ENCODE measurements at regions not wholly inside any gene's neighbourhood (a gene's known extent, or its start where the extent isn't known, plus 50 kb on each side); places are given as distances from the start of the nearest gene placed in this dataset.

- no peak for DNase-seq (ENCODE audit: low spot score)
- in situ Hi-C loops (cut with MboI; ENCODE audit: low sequenced_read_pairs, unreplicated experiment) = no loop called here
- no peak for TF ChIP-seq CTCF (IDR thresholded peaks at IDR 0.05; ENCODE audit: borderline replicate concordance, control extremely low read depth, extremely low read depth, insufficient read depth, missing control alignments)
Observed at GRCh38 chr3:22585911-22586310, 617.2 kb upstream of the UBE2E2 start.

GRCh38 chr3:22587446-22587845, 615.7 kb upstream of the UBE2E2 start:
- TF ChIP-seq CTCF (IDR thresholded peaks at IDR 0.05; ENCODE audit: borderline replicate concordance, control extremely low read depth, extremely low read depth, insufficient read depth, missing control alignments) = no peak
- in situ Hi-C loops (cut with MboI; ENCODE audit: low sequenced_read_pairs, unreplicated experiment) = no loop called here
- no peak for DNase-seq (ENCODE audit: low spot score)

- no peak for TF ChIP-seq CTCF (IDR thresholded peaks at IDR 0.05; ENCODE audit: borderline replicate concordance, control extremely low read depth, extremely low read depth, insufficient read depth, missing control alignments)
- in situ Hi-C loops (cut with MboI; ENCODE audit: low sequenced_read_pairs, unreplicated experiment) = no loop called here
- DNase-seq (ENCODE audit: low spot score) = no peak
Observed at GRCh38 chr3:22593638-22594037, 609.5 kb upstream of the UBE2E2 start.

GRCh38 chr3:22594990-22595389, 608.1 kb upstream of the UBE2E2 start:
- no peak for DNase-seq (ENCODE audit: low spot score)
- no peak for TF ChIP-seq CTCF (IDR thresholded peaks at IDR 0.05; ENCODE audit: borderline replicate concordance, control extremely low read depth, extremely low read depth, insufficient read depth, missing control alignments)
- in situ Hi-C loops (cut with MboI; ENCODE audit: low sequenced_read_pairs, unreplicated experiment) = no loop called here

GRCh38 chr3:22606461-22606860, 596.7 kb upstream of the UBE2E2 start:
- TF ChIP-seq CTCF (IDR thresholded peaks at IDR 0.05; ENCODE audit: borderline replicate concordance, control extremely low read depth, extremely low read depth, insufficient read depth, missing control alignments) = no peak
- no peak for DNase-seq (ENCODE audit: low spot score)
- in situ Hi-C loops (cut with MboI; ENCODE audit: low sequenced_read_pairs, unreplicated experiment) = no loop called here

- DNase-seq (ENCODE audit: low spot score) = no peak
- in situ Hi-C loops (cut with MboI; ENCODE audit: low sequenced_read_pairs, unreplicated experiment) = no loop called here
- no peak for TF ChIP-seq CTCF (IDR thresholded peaks at IDR 0.05; ENCODE audit: borderline replicate concordance, control extremely low read depth, extremely low read depth, insufficient read depth, missing control alignments)
Observed at GRCh38 chr3:22606938-22607337, 596.2 kb upstream of the UBE2E2 start.

- no peak for TF ChIP-seq CTCF (IDR thresholded peaks at IDR 0.05; ENCODE audit: borderline replicate concordance, control extremely low read depth, extremely low read depth, insufficient read depth, missing control alignments)
- in situ Hi-C loops (cut with MboI; ENCODE audit: low sequenced_read_pairs, unreplicated experiment) = no loop called here
- no peak for DNase-seq (ENCODE audit: low spot score)
Observed at GRCh38 chr3:22608093-22608492, 595.0 kb upstream of the UBE2E2 start.

Data from GM13976 (cell line).